ENCODE measurements at regions not wholly inside any gene's neighbourhood (a gene's known extent, or its start where the extent isn't known, plus 50 kb on each side); places are given as distances from the start of the nearest gene placed in this dataset.
"Not testable (repeated sequence)": the region's sequence is repeated elsewhere in the genome, so short reads cannot be mapped to it uniquely, and the experiment has no call there.

GRCh38 chr6:19584207-19584606, 253.0 kb upstream of the ID4 start:
- DNase-seq; in situ Hi-C loops (cut with MboI; ENCODE audit: low pct_unique_long_range_greater_than_20kb, low sequenced_read_pairs): not testable (repeated sequence)

GRCh38 chr6:19587238-19587942, 249.8 kb upstream of the ID4 start:
- in situ Hi-C loops (cut with MboI; ENCODE audit: low pct_unique_long_range_greater_than_20kb, low sequenced_read_pairs) = no loop called here
- DNase-seq = no peak

- no peak for DNase-seq
- in situ Hi-C loops (cut with MboI; ENCODE audit: low pct_unique_long_range_greater_than_20kb, low sequenced_read_pairs) = no loop called here
These were observed 246.6 kb upstream of the ID4 start for GRCh38 chr6:19590501-19591131.

- no peak for DNase-seq
- in situ Hi-C loops (cut with MboI; ENCODE audit: low pct_unique_long_range_greater_than_20kb, low sequenced_read_pairs) = no loop called here
These were observed 239.3 kb upstream of the ID4 start for GRCh38 chr6:19597809-19598320.

GRCh38 chr6:19599796-19600464, 237.2 kb upstream of the ID4 start:
- in situ Hi-C loops (cut with MboI; ENCODE audit: low pct_unique_long_range_greater_than_20kb, low sequenced_read_pairs) = no loop called here
- DNase-seq = no peak

- no peak for DNase-seq
- in situ Hi-C loops (cut with MboI; ENCODE audit: low pct_unique_long_range_greater_than_20kb, low sequenced_read_pairs) = no loop called here
These were observed 234.6 kb upstream of the ID4 start for GRCh38 chr6:19602434-19603013.

- no peak for DNase-seq
- in situ Hi-C loops (cut with MboI; ENCODE audit: low pct_unique_long_range_greater_than_20kb, low sequenced_read_pairs) = no loop called here
These were observed 233.4 kb upstream of the ID4 start for GRCh38 chr6:19603721-19604120.

GRCh38 chr6:19605624-19606023, 231.5 kb upstream of the ID4 start:
- no peak for DNase-seq
- in situ Hi-C loops (cut with MboI; ENCODE audit: low pct_unique_long_range_greater_than_20kb, low sequenced_read_pairs) = no loop called here

GRCh38 chr6:19608546-19608945, 228.6 kb upstream of the ID4 start:
- DNase-seq = no peak
- in situ Hi-C loops (cut with MboI; ENCODE audit: low pct_unique_long_range_greater_than_20kb, low sequenced_read_pairs) = no loop called here

- DNase-seq = no peak
- in situ Hi-C loops (cut with MboI; ENCODE audit: low pct_unique_long_range_greater_than_20kb, low sequenced_read_pairs) = no loop called here
These were observed 227.1 kb upstream of the ID4 start for GRCh38 chr6:19609972-19610641.

GRCh38 chr6:19612672-19613466, 224.3 kb upstream of the ID4 start:
- DNase-seq; in situ Hi-C loops (cut with MboI; ENCODE audit: low pct_unique_long_range_greater_than_20kb, low sequenced_read_pairs): not testable (repeated sequence)

GRCh38 chr6:19613678-19614077, 223.5 kb upstream of the ID4 start:
- no peak for DNase-seq
- in situ Hi-C loops (cut with MboI; ENCODE audit: low pct_unique_long_range_greater_than_20kb, low sequenced_read_pairs) = no loop called here

GRCh38 chr6:19616022-19616421, 221.1 kb upstream of the ID4 start:
- in situ Hi-C loops (cut with MboI; ENCODE audit: low pct_unique_long_range_greater_than_20kb, low sequenced_read_pairs) = no loop called here

GRCh38 chr6:19632230-19632629, 204.9 kb upstream of the ID4 start:
- in situ Hi-C loops (cut with MboI; ENCODE audit: low pct_unique_long_range_greater_than_20kb, low sequenced_read_pairs) = no loop called here
- no peak for DNase-seq

More at GRCh38 chr6:19616022-19616421, 221.1 kb upstream of the ID4 start:
- no peak for DNase-seq

- in situ Hi-C loops (cut with MboI; ENCODE audit: low pct_unique_long_range_greater_than_20kb, low sequenced_read_pairs) = no loop called here
These were observed 204.4 kb upstream of the ID4 start for GRCh38 chr6:19632786-19633185.

GRCh38 chr6:19635728-19636127, 201.4 kb upstream of the ID4 start:
- no peak for DNase-seq
- in situ Hi-C loops (cut with MboI; ENCODE audit: low pct_unique_long_range_greater_than_20kb, low sequenced_read_pairs) = no loop called here

More at GRCh38 chr6:19632786-19633185, 204.4 kb upstream of the ID4 start:
- no peak for DNase-seq

GRCh38 chr6:19637010-19637409, 200.2 kb upstream of the ID4 start:
- in situ Hi-C loops (cut with MboI; ENCODE audit: low pct_unique_long_range_greater_than_20kb, low sequenced_read_pairs) = no loop called here
- DNase-seq = no peak

GRCh38 chr6:19638931-19639330, 198.2 kb upstream of the ID4 start:
- in situ Hi-C loops (cut with MboI; ENCODE audit: low pct_unique_long_range_greater_than_20kb, low sequenced_read_pairs) = no loop called here
- DNase-seq = no peak

- DNase-seq = no peak
- in situ Hi-C loops (cut with MboI; ENCODE audit: low pct_unique_long_range_greater_than_20kb, low sequenced_read_pairs) = no loop called here
These were observed 193.9 kb upstream of the ID4 start for GRCh38 chr6:19643287-19643686.

All from KBM-7 (cell line).